GM19351 (cell line): ENCODE measurements at regions not wholly inside any gene's neighbourhood (a gene's known extent, or its start where the extent isn't known, plus 50 kb on each side); places are given as distances from the start of the nearest gene placed in this dataset.
"Not testable (repeated sequence)": the region's sequence is repeated elsewhere in the genome, so short reads cannot be mapped to it uniquely, and the experiment has no call there.

Source experiments
- ATAC-seq: cut with Tn5 transposase; IDR thresholded peaks from one replicate; pipeline ENCODE4 v1.9.1; 2021; ENCODE audit warnings: mild to moderate bottlenecking, moderate library complexity; ENCODE audit not compliant: unreplicated experiment

DNA sequence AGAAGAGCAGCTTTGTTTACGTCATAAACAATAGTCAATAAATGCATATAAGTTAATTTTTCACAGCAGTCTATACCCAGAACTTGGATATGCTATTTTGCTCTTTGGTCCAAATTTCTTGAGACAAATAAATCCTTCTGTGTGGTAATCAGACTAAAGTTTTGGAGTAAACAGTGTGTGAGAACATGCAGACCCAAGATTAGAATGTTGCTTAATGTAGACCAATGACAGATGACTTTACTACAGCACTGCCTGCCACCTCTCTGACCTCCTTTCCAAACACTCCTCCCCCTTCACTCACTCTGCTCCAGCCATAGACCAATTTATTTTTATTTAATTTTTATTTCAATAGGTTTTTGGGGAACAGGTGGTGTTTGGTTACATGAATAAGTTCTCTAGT, 115.3 kb upstream of the TANK start:
- ATAC-seq = no peak

DNA sequence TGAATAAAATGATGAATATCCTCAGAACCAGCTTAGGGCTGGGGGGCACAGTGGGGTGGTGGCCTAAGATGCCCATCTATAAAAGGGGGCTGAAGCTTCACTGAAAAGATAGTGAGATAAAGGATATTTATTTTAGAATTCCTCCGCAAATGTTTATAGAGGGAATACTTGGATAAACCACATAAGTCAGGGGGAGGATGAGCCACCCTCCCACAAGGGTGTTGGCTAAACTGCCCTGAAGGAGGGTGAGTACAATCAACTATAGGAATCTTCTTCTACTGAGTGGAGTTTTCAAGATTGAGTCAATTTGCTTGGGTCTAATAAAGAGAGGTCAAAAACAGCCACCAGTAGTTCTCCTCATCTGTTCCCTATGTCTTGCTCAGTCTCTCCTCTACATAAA, 114.5 kb upstream of the TANK start:
- no peak for ATAC-seq

- no peak for ATAC-seq
Observed at GRCh38 chr2:161046876-161047275, 113.4 kb upstream of the TANK start.

DNA sequence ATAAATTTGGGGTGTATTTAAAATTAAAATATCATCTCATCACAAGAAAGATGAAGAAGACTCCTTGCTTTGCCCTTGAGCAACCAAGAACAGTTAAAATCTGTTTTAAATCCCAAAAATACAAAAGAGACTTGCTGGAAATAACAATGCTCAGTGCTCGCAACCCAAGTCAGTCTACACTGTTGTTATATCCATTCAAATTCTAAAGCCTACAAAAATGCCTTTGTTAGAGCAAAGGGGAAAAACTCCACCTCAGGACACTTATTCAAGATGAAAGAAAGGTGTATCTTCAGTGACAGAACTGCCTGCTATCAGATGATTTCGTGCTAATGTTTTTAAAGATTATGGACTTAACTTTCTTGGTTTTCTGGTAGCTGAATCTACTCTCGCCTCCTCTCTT, 111.9 kb upstream of the TANK start:
- ATAC-seq = no peak

DNA sequence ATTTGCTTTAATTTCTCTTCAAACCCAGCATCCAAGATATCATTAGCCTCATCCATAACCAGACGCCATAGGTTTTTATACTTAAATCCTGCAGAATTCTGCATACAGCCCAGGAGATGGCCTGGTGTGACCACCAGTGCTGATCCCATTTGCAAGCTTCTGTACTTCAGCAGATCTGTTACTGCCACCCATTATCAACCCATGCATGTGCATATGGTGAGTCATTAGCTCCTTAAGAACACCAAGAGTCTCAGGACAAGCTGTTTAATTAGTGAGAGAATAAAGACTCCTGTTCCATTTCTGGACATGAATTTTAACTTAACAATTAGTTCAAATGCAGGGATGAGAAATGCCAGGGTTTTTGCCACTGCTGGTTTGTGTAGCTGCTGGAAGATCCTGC, 110.7 kb upstream of the TANK start:
- ATAC-seq = no peak

- no peak for ATAC-seq
Observed at GRCh38 chr2:161052214-161052613, 108.0 kb upstream of the TANK start.

GRCh38 chr2:161055289-161055688, 104.9 kb upstream of the TANK start:
- no peak for ATAC-seq

DNA sequence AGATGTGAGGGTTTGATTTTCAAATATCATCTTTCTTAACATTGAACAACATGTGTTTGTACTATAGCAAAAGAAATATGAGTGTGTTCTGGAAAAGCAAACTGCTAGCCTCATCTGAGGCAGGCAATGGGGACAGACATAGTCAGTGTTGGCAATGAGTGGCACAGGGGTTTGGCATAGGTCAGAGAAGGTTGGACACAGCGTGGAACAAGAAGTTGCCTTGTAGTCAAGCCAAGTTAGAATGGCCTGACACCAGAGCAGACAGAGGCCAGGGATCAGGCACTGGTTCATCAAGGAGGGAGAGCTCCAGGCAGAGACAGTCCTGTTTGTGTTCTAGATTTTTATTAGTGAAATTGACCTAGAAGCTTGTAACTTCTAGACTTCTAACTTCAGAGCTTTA, 100.8 kb upstream of the TANK start:
- ATAC-seq = no peak

DNA sequence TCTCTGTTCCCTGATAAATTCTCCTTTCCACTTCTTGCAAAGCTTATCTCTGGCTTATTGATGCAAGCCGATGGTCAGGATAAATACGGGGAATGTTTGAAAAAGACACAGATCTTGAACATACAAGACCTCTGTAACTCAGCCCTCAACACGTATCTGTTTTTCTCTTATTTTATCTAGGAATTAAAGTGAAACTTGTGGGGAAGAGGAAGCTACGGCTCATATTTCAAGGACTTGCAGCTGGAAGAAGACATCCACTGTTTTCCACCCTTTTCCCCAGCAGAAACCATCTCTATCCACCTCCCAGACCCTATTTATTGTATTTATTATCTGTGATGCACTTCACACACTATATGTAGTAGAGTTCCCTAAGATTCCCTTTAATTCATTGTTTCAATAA, 98.4 kb upstream of the TANK start:
- no peak for ATAC-seq

DNA sequence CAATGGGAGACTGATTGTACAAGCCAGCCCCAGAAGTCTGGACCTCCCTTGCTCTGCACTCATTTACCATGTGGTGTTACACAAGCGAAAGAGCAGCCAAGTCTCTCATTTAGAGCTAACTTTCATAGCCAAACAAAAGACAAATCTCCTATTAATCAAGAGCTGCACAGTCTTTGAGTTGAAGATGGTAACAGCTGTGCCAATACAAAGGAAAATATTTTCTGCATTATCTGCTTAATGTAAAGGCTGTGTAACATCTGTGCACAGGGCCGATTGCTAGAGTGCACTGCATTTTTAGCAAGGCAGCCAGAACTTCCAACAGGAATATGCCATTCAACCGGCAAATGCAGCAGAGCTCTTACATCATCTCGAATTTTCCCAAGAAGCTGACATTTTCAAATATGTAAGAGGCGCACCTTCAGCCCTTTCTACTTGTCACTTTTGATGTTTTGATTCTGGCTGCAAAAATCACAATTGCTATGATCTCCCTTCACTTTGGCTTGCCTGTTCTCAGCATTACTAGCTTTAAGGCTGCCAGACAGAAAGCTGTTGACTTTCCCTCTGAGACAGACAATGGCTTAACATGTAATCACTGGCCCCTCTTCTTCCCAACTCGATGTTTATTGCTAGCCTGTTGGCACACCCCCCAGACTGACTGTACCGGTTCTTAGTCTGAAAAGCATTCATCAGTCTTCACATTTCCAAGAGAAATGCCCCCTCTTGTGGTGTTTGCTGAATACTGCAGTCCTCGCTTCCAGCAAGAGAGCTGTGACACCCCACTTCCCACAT, 96.9 kb upstream of the TANK start:
- ATAC-seq = peak; percentile 96

DNA sequence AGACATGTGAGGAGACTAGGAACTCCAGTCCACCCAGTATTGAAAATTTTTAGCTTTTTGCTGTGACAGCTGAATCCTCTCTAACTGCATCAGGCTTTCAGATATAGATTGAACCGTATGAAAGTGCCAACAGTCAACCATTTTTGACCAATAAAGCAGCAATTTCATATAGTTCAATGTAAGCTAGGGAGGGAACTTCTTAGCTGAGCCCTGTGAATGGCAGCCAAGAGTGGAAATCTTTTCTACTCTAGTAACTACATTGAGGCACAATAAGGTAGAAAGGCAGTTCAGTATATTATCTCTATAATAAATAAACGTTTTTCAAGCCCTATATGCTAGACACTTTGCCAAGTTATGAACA, 96.3 kb upstream of the TANK start:
- ATAC-seq = peak; percentile 44

GRCh38 chr2:161067846-161068350, 92.3 kb upstream of the TANK start:
- ATAC-seq = no peak

GRCh38 chr2:161068670-161069069, 91.6 kb upstream of the TANK start:
- ATAC-seq = no peak

DNA sequence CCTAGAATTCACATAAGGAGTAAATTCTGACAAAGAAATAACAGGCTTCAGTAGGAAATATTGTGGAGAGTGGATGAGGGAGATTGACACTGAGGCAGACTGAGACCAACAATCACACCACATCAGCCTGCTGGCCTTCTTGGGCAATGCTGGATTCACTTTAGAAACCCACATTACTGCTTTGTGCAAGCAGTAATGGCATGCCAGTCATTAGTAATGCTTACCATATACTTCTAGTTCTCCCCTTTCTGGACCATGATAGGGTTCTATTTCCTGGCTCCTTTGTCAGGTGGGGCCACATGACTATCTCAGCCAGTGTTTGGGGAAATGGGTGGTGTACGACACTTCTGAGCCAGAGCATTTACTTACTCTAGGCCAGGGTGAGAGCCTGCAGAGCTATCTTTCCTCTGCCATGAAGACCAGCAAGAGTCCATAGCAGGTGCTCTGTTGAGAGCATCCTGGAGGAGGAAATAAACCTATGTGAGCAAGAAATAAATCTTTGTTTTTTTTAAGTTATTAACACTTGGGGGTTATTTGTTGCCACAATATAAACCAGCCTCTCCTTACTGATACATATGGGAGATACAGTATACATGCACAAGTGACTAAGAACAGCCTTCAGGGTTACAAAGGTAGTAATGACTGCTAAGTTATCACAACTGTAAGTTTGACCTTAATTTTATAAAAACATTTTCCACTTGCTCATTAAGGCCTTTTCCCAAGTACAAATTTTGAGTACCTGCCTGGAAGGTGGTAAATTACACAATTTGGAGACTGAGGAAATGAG, 89.3 kb upstream of the TANK start:
- ATAC-seq = no peak

DNA sequence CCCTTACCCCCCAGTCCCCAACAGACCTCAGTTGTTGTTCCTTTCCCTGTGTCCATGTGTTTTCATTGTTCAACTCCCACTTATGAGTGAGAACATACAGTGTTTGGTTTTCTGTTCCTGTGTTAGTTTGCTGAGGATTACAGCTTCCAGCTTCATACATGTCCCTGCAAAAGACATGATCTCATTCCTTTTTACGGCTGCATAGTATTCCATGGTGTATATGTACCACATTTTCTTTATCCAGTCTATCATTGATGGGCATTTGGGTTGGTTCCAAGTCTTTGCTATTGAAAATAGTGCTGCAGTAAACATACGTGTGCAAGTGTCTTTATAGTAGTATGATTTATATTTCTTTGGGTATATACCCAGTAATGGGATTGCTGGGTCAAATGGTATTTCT, 87.8 kb upstream of the TANK start:
- not testable (repeated sequence) for ATAC-seq

GRCh38 chr2:161075701-161076100, 84.5 kb upstream of the TANK start:
- no peak for ATAC-seq

DNA sequence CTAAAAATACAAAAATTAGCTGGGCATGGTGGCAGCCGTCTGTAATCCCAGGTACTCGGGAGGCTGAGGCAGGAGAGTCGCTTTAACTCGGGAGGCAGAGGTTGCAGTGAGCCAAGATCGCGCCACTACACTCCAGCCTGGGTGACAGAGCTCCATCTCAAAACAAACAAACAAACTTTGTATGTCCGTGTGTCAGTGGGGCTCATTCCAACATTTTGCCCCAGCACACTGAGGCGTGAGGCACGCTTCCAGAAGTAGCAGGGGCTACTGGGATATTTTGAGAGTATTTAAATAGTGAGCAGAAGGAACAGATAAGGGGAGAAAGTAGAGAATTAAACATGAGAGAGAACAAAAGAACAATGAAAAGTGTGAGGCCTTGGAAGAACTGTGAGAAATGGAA, 83.3 kb upstream of the TANK start:
- no peak for ATAC-seq

DNA sequence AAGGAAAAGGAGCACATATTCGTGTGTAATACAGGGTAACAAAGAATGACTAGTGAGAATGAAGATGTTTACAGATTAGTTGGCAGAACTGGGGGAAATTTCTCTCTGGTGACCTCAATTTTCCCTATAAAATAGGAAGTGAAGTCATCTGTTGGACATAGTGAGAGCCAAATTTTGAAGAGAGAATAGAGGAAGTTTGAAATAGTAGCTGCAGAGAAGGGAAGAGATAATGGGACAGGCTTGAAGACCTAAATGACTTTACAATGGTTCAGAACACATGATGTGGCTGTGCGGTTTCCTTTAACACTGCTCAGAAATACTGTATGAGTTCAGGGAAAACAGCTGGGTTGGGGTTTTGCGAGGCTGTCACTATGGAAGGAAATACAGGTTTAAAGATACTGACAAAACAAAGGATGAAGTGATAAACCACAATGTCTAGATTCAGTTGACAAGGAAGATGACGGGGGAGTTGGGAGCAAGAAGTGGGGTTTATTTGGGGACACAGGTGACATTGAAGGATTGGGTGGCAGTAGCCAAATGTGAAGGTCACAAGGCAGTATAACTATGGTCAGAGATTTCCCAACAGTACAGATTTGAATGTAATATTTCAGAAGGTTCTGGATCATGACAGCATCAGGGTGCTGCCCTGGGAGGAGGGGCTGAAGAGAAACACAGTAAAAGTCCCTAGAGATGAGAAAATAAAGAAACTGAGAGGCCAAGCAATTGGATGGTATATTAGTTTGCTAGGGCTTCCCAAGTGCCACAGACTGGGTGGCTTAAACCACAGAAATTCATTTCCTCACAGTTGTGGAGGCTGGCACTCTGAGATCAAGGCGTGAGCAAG, 82.6 kb upstream of the TANK start:
- ATAC-seq = peak; percentile 93

DNA sequence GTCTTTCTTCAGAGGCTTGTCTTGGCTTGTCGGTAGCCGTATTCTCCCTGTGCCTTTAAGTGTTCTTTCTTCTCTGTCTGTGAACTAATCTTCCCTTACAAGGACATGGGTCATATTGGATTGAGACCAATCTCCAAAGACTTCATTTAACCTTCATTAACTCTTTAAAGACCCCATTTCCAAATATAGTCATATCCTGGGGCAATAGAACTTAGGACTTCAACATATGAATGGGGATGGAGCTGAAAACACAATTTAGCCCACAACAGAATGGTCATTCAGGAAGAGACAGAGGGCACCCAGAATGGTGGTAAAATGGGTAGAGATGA, 82.1 kb upstream of the TANK start:
- no peak for ATAC-seq

DNA sequence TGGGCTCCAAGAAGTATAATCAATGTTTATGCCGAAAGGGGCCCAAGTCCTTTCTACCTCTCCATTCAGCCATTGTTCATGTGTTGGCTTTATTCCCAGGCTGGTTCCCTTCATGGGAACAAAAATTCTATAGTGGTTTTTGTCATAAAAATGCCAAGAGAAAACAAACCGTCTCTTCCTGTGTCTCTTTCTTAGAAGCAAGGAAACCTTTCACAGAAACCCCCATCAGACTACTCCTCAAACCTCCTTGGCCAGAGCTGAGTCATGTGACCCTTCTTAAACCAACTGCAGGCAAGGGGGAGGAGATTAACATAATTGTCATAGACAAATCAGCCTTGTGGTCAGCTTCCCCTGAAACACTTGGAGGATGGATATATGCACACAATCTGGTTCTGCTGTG, 75.1 kb upstream of the TANK start:
- no peak for ATAC-seq

DNA sequence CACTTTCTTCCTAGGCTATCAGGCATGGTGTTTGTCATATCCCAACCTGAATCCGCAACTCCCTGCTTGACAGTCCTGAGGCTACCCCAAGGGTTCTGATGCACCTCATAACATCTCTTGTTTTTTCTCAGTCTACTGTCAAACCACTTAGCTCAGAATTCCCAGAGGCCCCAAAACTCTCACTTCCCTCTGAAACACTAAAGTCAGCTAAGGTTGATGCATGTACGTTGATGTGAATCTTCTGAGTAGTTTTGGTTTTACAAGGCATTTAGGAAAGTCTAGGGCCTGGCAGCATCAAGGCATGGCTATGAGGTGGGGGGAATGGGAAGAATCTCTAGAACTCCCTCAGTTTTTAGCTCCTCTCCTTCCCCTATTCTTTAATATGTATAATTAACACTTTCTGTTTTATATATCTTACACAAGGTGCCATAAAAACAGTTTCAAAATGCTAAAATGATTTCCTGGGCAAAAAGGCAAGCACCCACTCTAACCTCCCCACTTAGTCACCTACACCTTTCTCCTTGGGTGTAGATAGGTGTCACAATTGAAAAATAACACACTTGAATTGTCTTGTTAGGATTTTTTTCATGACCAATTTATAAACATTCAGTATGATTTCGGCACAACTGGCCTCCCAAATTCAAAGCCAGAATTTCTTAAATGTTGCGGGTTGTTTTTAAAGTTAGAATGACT, 71.4 kb upstream of the TANK start:
- peak; percentile 91 for ATAC-seq
